Ishikawa (cell line): ENCODE measurements at regions not wholly inside any gene's neighbourhood (a gene's known extent, or its start where the extent isn't known, plus 50 kb on each side); places are given as distances from the start of the nearest gene placed in this dataset.

Experiments
- CREB1 ChIP-seq: IDR thresholded peaks from 2 replicates; pipeline ENCODE4 v1.6.1; 2012; ENCODE audit warnings: low read depth
- EP300 ChIP-seq: IDR thresholded peaks from 2 replicates; pipeline ENCODE4 v1.6.1; 2012; ENCODE audit warnings: borderline replicate concordance
- NFIC ChIP-seq: IDR thresholded peaks from 2 replicates; pipeline ENCODE4 v1.6.1; 2012
- RAD21 ChIP-seq: IDR thresholded peaks from 2 replicates; pipeline ENCODE4 v1.6.1; 2012; ENCODE audit warnings: low read depth
- TAF1 ChIP-seq: IDR thresholded peaks from 2 replicates; pipeline ENCODE4 v1.6.1; 2012; ENCODE audit warnings: low read depth, mild to moderate bottlenecking
- TCF12 ChIP-seq: IDR thresholded peaks from 2 replicates; pipeline ENCODE4 v1.6.1; 2012; ENCODE audit warnings: low read depth
- TF ChIP-seq, protein P1 (sequence below): IDR thresholded peaks from 2 replicates; pipeline ENCODE4 v1.6.1; 2012
- TF ChIP-seq, protein P2 (sequence below): IDR thresholded peaks from 2 replicates; pipeline ENCODE4 v1.6.1; 2012

DNA sequence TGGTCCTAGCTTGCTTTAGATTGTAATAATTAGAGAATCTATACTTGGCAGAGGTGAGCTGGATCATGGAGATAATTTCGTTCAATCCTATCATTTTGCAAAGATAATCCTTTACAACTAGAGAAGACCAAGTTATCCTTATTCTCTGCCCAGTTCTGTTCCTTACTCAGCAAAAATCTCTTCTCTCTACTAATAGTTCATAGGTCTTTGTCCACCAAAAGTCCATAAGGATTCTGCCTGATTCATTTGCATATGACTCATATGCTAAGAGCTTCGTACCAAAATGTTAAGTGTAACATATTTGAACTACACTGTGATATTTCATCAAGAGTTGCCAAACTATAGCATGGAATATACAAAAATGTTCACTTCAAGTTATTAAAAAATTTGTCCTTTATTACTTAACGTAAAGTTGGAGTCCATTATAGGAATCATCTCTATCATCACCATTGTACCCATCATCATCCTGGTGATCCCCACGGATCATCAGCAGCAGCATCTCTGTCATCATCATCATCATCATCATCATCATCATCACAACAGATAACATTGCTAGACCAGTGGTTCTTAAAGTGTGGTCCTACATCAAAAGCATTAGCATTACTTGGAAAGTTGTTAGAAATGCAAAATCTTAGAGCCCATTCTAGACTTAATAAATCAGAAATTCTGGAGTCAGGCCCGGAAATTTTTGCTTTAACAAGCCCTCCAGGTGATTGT is 463.0 kb downstream of the DHX35 start:
- TF ChIP-seq TAF1 (no peak), TCF12 (no peak), EP300 (no peak), CREB1 (no peak), RAD21 (no peak), NFIC (no peak)
- TF ChIP-seq, protein P1, sequence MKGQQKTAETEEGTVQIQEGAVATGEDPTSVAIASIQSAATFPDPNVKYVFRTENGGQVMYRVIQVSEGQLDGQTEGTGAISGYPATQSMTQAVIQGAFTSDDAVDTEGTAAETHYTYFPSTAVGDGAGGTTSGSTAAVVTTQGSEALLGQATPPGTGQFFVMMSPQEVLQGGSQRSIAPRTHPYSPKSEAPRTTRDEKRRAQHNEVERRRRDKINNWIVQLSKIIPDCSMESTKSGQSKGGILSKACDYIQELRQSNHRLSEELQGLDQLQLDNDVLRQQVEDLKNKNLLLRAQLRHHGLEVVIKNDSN: no peak
- TF ChIP-seq, protein P2, sequence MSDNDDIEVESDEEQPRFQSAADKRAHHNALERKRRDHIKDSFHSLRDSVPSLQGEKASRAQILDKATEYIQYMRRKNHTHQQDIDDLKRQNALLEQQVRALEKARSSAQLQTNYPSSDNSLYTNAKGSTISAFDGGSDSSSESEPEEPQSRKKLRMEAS: no peak
